ENCODE measurements at regions not wholly inside any gene's neighbourhood (a gene's known extent, or its start where the extent isn't known, plus 50 kb on each side); places are given as distances from the start of the nearest gene placed in this dataset.

DNA sequence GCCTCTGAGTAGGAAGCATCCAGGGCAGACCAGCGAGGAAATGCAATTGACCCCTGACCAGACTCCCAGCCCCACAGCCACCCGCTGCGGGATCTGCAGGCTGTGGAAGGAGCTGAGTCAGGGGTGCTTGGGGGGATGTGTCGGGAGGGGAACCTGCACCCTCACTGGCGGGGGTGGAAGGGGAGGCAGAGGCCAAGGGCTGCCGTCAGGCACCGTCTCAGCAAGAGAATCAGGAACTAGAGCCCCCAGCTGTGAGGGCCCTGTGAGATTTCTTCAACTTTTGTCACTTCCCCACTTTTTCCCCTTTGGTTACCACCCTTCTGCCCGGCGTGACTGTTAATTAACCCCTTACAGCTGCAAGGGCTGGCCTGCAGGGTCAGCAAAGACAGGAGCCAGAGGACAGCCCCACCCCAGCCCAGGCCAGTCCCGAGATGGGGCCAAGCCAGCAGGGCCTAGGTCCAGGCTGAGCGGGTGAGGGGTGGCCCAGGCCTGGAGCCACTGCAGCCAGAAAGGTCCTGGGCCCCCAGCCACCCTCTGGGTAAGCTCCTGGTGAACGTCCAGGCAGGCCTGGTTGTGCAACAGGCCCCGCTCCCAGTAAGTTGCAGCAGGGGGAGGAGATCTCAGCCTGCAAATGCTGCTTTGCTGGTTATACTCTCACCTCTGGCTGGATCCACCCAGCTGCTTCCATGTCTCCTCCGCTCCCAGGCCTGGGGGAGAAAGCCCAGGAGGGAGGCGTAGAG lies 147.0 kb upstream of the ID2 start:
- peak overlapping the region; percentile 45 for H4K8ac ChIP-seq (ENCODE audit: low read depth, low read length)
- H3K27ac ChIP-seq (replicated peaks; ENCODE audit: low read length), result no peak overlapping the region
- H2AFZ ChIP-seq (ENCODE audit: low read length), result peak overlapping the region; percentile 88
- H2BK12ac ChIP-seq (ENCODE audit: low read length), result peak overlapping the region; percentile 41
- peak overlapping the region; percentile 71 for H2BK15ac ChIP-seq (ENCODE audit: low read length)
- no peaks in the 10 kb centered on the region for H3K27me3 ChIP-seq (ENCODE audit: control insufficient read depth in 3 of 3, insufficient read depth in 3 of 3, low read depth in 1 of 3, low read length in 3 of 3)
- no peak overlapping the region for H2BK5ac ChIP-seq (ENCODE audit: low read length)
- H3K14ac ChIP-seq (ENCODE audit: low read length), result peak overlapping the region; percentile 25
- H3K9ac ChIP-seq (ENCODE audit: low read depth, low read length, poor library complexity), result peak overlapping the region; percentile 51
- H3K4me2 ChIP-seq (ENCODE audit: insufficient read depth, low read length, poor library complexity, severe bottlenecking), result no peak overlapping the region
- peak overlapping the region; percentile 39 for H2AK5ac ChIP-seq (ENCODE audit: low read depth, low read length)
- no peak overlapping the region for H3K4me3 ChIP-seq (ENCODE audit: low read length in 2 of 2)
- no peaks in the 10 kb centered on the region for H3K36me3 ChIP-seq (replicated peaks in 1 of 2; ENCODE audit: control insufficient read depth in 2 of 2, insufficient read depth in 2 of 2, low read length in 2 of 2)
- H2BK120ac ChIP-seq (ENCODE audit: low read depth, low read length), result no peak overlapping the region
- peak overlapping the region; percentile 86 for H3K18ac ChIP-seq (ENCODE audit: low read length)
- no CpG with 5 or more reads among the region's 15 CpGs for WGBS, 2 donors (ENCODE audit: extremely low coverage in 2 of 2, insufficient read length in 2 of 2, insufficient replicate concordance in 1 of 2)
- no peak overlapping the region for H3K4ac ChIP-seq (ENCODE audit: low read length)
- no peak for DNase-seq (ENCODE audit: low spot score)
- no peaks in the 10 kb centered on the region for H3K79me1 ChIP-seq (ENCODE audit: low read depth, low read length)
- peak overlapping the region; percentile 5 for H4K91ac ChIP-seq (ENCODE audit: low read depth, low read length, poor library complexity)
- H3K9me3 ChIP-seq (replicated peaks in 1 of 2; ENCODE audit: control insufficient read depth in 2 of 2, insufficient read depth in 1 of 2, low read depth in 1 of 2, low read length in 2 of 2), result peaks cover 2 to 10% of the 10 kb centered on the region in 2 donors
- H3K23ac ChIP-seq (ENCODE audit: low read depth, low read length, poor library complexity), result peak overlapping the region; percentile 12
- H3K4me1 ChIP-seq (ENCODE audit: control insufficient read depth in 2 of 2, insufficient read depth in 1 of 2, low read depth in 1 of 2, low read length in 2 of 2), result peaks cover 8% of the 10 kb centered on the region in 2 donors

DNA sequence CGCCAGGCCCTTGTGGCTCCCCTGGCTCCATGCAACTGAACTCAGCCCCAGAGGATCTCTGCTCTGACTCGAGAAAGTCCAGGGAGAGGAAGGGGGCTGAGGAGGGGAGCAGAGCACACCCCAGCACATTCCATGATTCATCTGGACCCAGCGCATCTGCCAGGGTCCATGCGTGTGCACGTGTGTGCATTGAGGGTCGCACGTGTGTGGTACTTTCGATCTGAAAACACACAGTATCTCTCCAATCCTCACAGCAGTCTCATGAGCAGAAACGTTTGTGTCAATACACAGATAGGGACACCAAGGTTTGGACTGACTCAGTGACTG lies 146.4 kb upstream of the ID2 start:
- Histone ChIP-seq H3K36me3 (replicated peaks in 1 of 2; ENCODE audit: control insufficient read depth in 2 of 2, insufficient read depth in 2 of 2, low read length in 2 of 2) (no peaks in the 10 kb centered on the region), H4K91ac (ENCODE audit: low read depth, low read length, poor library complexity) (no peak overlapping the region), H2BK12ac (ENCODE audit: low read length) (peak overlapping the region; percentile 41), H3K4me1 (ENCODE audit: control insufficient read depth in 2 of 2, insufficient read depth in 1 of 2, low read depth in 1 of 2, low read length in 2 of 2) (peaks cover 8% of the 10 kb centered on the region in 2 donors), H3K9ac (ENCODE audit: low read depth, low read length, poor library complexity) (no peak overlapping the region), H2AK5ac (ENCODE audit: low read depth, low read length) (peak overlapping the region; percentile 39), H3K27ac (replicated peaks; ENCODE audit: low read length) (no peak overlapping the region), H3K4me3 (ENCODE audit: low read length in 2 of 2) (no peak overlapping the region), H4K8ac (ENCODE audit: low read depth, low read length) (peak overlapping the region; percentile 45), H2AFZ (ENCODE audit: low read length) (peak overlapping the region; percentile 88), H2BK5ac (ENCODE audit: low read length) (no peak overlapping the region), H3K23ac (ENCODE audit: low read depth, low read length, poor library complexity) (peak overlapping the region; percentile 12), H3K18ac (ENCODE audit: low read length) (peak overlapping the region; percentile 86), H2BK15ac (ENCODE audit: low read length) (peak overlapping the region; percentile 63), H3K4me2 (ENCODE audit: insufficient read depth, low read length, poor library complexity, severe bottlenecking) (no peak overlapping the region), H3K9me3 (replicated peaks in 1 of 2; ENCODE audit: control insufficient read depth in 2 of 2, insufficient read depth in 1 of 2, low read depth in 1 of 2, low read length in 2 of 2) (peaks cover 2 to 10% of the 10 kb centered on the region in 2 donors), H2BK120ac (ENCODE audit: low read depth, low read length) (no peak overlapping the region), H3K79me1 (ENCODE audit: low read depth, low read length) (no peaks in the 10 kb centered on the region), H3K14ac (ENCODE audit: low read length) (peak overlapping the region; percentile 12), H3K4ac (ENCODE audit: low read length) (no peak overlapping the region), H3K27me3 (ENCODE audit: control insufficient read depth in 3 of 3, insufficient read depth in 3 of 3, low read depth in 1 of 3, low read length in 3 of 3) (no peaks in the 10 kb centered on the region)
- WGBS, 2 donors (ENCODE audit: extremely low coverage in 2 of 2, insufficient read length in 2 of 2, insufficient replicate concordance in 1 of 2), result no CpG with 5 or more reads among the region's 9 CpGs
- no peak for DNase-seq (ENCODE audit: low spot score)

DNA sequence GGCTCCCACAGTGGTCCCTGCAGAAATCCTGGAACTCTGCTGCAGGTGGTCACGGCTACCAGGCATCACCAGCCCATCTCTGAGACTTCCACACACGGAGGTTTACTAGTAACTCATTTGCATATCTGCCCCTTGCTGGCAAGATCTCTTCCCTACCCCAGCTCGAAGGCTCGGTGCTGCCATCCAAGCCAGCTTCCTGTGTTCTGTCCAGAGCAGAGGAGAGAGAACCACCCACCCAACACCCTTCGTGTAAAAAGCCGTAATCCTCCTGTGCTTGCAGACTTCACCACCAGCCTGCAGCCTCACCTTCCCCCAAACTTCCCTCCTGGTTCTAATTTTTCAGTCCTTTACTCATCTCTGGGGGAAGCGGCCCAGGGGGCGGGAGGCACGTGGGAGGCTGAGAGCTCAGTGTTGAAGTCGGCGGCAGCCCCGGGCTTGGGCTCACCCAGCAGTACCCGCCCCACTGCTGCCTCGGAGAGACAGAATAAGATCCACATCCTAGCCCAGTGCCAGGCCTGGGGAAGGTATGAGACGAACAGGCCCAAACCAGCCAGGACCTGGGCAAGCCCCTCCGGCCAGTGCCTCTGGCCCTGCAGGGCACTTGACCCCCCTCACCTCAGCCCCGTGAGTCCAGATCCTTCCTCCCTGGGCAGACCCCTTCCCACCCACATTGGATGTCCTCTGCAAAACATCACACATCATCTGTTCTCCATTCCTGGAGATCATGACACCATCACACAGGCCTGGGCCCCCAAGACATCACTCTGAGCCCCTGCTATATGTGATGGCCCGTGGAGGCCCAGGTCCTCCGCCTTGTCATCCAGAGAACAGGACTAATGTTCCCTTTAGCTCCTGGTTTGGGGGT lies 145.8 kb upstream of the ID2 start:
- Histone ChIP-seq H4K8ac (ENCODE audit: low read depth, low read length) (peak overlapping the region; percentile 20), H4K91ac (ENCODE audit: low read depth, low read length, poor library complexity) (no peak overlapping the region), H3K4ac (ENCODE audit: low read length) (no peak overlapping the region), H3K4me1 (ENCODE audit: control insufficient read depth in 2 of 2, insufficient read depth in 1 of 2, low read depth in 1 of 2, low read length in 2 of 2) (peaks cover 8 to 9% of the 10 kb centered on the region in 2 donors), H2BK15ac (ENCODE audit: low read length) (peak overlapping the region; percentile 63), H2AK5ac (ENCODE audit: low read depth, low read length) (peak overlapping the region; percentile 6), H3K27me3 (ENCODE audit: control insufficient read depth in 3 of 3, insufficient read depth in 3 of 3, low read depth in 1 of 3, low read length in 3 of 3) (no peaks in the 10 kb centered on the region), H3K4me3 (ENCODE audit: low read length in 2 of 2) (no peak overlapping the region), H3K9ac (ENCODE audit: low read depth, low read length, poor library complexity) (no peak overlapping the region), H2AFZ (ENCODE audit: low read length) (peak overlapping the region; percentile 88), H3K36me3 (replicated peaks in 1 of 2; ENCODE audit: control insufficient read depth in 2 of 2, insufficient read depth in 2 of 2, low read length in 2 of 2) (no peaks in the 10 kb centered on the region), H2BK5ac (ENCODE audit: low read length) (no peak overlapping the region), H2BK12ac (ENCODE audit: low read length) (no peak overlapping the region), H3K9me3 (replicated peaks in 1 of 2; ENCODE audit: control insufficient read depth in 2 of 2, insufficient read depth in 1 of 2, low read depth in 1 of 2, low read length in 2 of 2) (peaks cover 2 to 9% of the 10 kb centered on the region in 2 donors), H3K79me1 (ENCODE audit: low read depth, low read length) (no peaks in the 10 kb centered on the region), H3K27ac (replicated peaks; ENCODE audit: low read length) (no peak overlapping the region), H3K23ac (ENCODE audit: low read depth, low read length, poor library complexity) (no peak overlapping the region), H2BK120ac (ENCODE audit: low read depth, low read length) (no peak overlapping the region), H3K18ac (ENCODE audit: low read length) (peak overlapping the region; percentile 69), H3K14ac (ENCODE audit: low read length) (no peak overlapping the region), H3K4me2 (ENCODE audit: insufficient read depth, low read length, poor library complexity, severe bottlenecking) (no peak overlapping the region)
- no CpG with 5 or more reads among the region's 19 CpGs for WGBS, 2 donors (ENCODE audit: extremely low coverage in 2 of 2, insufficient read length in 2 of 2, insufficient replicate concordance in 1 of 2)
- no peak for DNase-seq (ENCODE audit: low spot score)

Measured in neuronal stem cell (in vitro differentiated cells).